Medulla oblongata (tissue), 1 donor: ENCODE measurements at regions not wholly inside any gene's neighbourhood (a gene's known extent, or its start where the extent isn't known, plus 50 kb on each side); places are given as distances from the start of the nearest gene placed in this dataset.

Source experiments
- DNase-seq: peaks from one replicate; pipeline ENCODE4 v3.0.0-alpha.2; 2015; ENCODE audit errors: extremely low spot score

GRCh38 chr5:71996789-71997188 lies 110.5 kb upstream of the MAP1B start:
- DNase-seq = no peak

DNA sequence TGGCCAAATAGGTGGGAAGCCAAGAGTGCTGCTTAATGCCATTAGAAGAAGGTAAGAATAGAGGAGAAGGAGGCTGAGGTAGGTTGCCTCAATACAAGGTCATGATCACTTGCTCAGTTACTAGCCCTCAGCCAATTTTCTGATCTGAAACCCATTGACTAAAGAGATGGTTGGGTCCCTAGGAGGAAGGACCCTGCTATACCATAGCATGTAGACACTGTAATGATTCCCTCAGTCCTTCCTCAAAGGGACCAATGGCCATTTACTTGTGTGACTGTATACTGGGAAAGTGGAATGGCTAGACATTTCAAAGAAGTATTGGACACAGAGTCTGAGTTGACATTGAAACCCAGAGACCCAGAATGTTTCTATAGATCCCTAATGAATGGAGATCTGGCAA lies 108.5 kb upstream of the MAP1B start:
- no peak for DNase-seq

- no peak for DNase-seq
Measured at GRCh38 chr5:72000707-72001106, 106.6 kb upstream of the MAP1B start.

DNA sequence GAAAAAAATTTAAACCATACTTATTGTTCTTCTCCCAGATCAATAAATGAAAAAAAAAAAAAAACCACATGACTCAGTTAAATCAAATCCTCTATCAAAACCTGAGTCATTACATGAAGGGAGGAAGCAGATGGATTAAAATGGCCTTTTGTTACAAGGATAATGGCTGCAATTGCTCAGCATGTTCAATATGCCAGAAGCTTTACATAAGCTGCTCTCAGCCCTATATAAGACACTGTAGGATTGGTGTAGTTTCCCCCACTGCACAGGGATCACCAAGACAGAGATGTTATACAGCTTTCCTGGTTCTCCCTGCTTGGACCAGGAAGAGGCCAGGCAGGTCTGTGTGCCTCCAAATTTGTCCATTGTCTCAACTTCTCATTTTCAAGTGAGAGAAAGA lies 101.6 kb upstream of the MAP1B start:
- peak; percentile 4 for DNase-seq

- no peak for DNase-seq
Measured at GRCh38 chr5:72006361-72006760, 100.9 kb upstream of the MAP1B start.

GRCh38 chr5:72007336-72008111 lies 99.8 kb upstream of the MAP1B start:
- DNase-seq = no peak

DNA sequence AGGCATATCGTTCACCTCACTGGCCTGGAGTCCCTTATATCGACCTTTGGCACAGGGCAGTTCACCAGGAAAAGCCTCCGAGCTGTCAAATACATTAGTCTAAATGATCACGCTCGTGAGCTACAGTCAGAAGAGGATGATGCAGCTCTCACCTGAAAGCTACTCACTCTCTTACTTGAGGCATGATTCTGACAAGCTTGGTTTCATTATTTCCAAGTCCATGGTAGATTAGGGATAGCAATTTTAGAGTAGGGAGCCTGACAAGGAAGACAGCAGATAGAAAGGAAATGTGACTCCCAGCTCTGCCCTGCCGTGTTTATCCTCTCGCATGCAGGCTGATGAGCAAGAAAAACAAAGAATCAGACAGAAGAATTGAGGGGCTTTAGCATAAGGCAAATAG lies 98.0 kb upstream of the MAP1B start:
- DNase-seq = no peak

DNA sequence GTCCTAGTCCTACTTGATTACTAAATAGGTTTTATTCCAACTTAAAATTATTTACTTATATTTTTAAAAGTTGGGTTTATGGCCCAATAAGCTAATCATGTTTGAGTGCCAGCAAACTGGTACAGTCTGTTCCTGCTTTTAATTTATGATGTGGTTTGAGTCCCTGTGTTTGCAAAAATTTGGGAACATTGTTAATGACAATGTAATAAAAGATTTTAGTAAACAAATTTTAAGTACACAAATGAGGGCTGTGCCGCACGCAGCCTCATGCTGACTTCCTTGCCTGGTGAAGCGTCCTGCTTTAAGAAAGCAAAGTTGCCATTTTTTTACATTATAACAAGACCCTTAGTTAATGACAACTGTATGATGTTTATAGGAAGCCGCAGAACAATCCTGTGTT lies 96.8 kb upstream of the MAP1B start:
- DNase-seq = no peak

GRCh38 chr5:72012906-72013305 lies 94.4 kb upstream of the MAP1B start:
- no peak for DNase-seq

DNA sequence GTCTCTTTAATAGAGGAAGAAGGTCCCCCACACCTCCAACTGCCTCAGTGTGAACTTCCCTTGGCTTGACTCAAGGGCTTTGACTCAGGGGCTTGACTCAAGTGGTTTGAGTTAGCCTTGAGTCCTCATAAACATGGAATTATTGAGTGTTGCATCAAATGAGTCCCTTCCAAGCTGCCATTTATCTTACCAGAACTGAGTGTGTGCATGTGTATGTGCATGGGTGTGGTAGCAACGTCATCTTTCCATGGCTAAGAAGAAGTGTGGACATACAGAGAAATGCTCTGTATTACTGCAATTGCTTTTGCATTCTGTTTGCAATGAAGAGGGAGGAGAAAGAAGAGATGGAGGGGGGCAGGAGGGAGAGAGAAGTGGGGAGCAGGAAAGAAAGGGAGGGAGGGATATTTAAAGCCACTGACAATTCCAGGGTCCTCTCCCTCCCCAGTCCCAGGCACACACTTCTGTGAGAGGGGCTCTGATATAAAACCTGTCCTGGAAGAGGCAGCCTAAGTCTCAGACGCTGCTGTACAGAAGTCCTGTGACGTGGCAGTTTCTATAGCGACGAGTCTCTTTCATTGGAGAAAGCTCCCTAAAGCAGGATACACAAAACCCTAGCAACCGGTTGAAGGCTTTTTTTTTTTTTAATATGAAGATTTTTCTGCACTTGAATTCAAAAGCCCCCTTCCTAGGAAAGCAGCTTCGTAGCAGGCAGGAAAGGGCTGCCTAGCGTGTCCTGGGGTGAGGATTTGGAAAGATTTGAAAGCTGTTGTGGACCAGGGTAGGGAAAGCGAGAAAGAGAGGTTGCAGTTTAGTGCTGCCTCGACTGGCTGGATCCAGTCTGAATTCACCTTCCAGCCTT lies 93.3 kb upstream of the MAP1B start:
- peak; percentile 67 for DNase-seq

DNA sequence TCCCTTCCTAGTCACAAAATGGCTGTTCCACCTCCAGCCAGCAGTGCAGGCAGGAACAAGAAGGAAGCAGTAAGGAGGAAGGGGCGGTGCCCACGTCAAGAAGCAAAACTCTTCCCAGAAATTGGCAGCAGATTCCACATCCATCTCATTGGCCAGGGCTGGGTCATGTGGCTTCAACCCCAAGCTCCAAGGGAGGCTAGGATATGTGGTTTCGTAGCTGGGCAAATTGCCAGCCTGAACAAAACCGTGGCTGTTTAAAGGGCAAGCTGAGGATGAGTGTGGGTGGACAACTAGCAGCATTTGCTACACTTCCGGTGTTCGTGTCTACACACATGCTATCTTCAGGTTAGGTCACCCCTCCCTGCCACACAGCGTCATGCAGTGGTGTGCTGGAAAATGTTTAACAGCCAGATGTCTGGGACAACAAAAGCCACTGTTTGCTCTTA lies 92.1 kb upstream of the MAP1B start:
- peak; percentile 81 for DNase-seq

DNA sequence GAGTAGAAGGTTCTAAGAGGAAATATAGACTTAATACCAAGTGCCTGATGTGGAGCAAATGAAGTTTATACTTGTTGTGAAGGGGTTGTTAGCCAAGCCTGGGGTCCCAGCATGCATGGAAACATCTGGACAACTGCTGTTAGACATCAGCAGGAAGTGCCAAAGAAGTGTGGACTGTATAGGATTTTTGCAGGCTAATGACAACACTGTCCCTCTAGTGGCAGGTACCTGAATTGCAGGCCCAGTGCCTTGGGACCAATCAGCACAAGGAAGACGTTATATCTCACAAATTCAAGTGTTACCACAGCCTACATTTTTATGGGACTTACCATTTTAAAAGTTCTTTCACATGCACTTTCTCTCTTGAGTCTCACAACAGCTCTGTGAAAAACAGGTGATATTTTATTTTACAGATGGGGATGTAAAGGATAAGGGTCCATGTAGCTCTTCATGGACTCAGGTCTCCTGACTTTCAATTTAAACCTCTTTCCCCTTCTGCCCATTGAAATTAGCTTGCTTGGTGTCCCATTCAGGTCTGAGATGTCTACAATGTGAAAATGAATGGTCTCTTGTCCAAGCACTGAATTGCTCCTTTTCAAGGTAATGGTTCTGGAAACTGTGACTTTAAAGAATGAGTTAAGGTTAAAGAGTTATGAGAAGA lies 89.0 kb upstream of the MAP1B start:
- no peak for DNase-seq

GRCh38 chr5:72020161-72020983 lies 86.9 kb upstream of the MAP1B start:
- DNase-seq = no peak

GRCh38 chr5:72021651-72022357 lies 85.5 kb upstream of the MAP1B start:
- no peak for DNase-seq

- no peak for DNase-seq
Measured at GRCh38 chr5:72028382-72028781, 78.9 kb upstream of the MAP1B start.

- no peak for DNase-seq
Measured at GRCh38 chr5:72030237-72030636, 77.0 kb upstream of the MAP1B start.

DNA sequence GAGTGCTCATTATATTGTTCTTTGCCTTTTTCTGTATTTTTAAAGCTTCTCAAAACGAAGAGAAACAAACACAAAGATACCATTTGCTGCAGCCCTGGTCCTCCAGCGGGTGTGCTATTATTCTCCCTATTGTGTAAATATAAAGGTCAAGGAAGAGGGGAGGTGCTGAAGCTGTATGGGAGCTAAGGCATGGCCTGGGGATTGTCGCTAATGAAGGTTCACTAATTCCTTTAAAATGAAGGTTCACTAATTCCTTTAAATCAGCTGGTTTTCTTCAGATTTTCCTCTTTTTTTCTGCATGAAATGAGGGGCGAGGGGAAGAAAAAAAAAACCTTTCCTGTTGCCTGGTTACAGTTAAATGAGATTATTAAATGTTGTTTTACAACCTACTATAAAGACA lies 74.5 kb upstream of the MAP1B start:
- DNase-seq = no peak

DNA sequence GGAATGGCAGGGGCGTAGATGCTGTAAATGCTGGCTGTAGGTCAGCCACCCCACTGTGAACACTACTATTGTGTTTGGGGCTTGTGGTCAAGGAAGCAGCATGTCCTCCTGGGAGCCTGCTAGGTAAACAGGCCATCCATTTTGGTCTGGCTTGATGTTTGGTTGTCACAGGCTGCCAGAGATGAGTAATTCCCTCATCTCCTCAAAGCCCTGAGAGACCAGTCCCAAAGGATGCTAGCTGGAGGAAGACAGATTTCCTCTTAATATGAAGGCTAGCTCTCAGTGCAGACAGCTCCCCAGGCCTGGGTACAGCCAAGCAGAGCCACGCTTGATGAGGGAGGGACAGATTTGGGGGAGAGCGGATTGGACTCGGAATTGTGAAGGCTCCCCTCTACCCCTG lies 72.5 kb upstream of the MAP1B start:
- DNase-seq = no peak

GRCh38 chr5:72035831-72036230 lies 71.4 kb upstream of the MAP1B start:
- no peak for DNase-seq

- no peak for DNase-seq
Measured at GRCh38 chr5:72036951-72037350, 70.3 kb upstream of the MAP1B start.

GRCh38 chr5:72040513-72040912 lies 66.8 kb upstream of the MAP1B start:
- no peak for DNase-seq
